ENCODE measurements at regions not wholly inside any gene's neighbourhood (a gene's known extent, or its start where the extent isn't known, plus 50 kb on each side); places are given as distances from the start of the nearest gene placed in this dataset.

GRCh38 chr18:46322941-46323340 lies 218.8 kb downstream of the HAUS1 start:
- peaks cover 35% of the 10 kb centered on the region for H3K4me1 Mint-ChIP-seq
- no peak overlapping the region for H3K4me3 Mint-ChIP-seq
- no peaks in the 10 kb centered on the region for H3K9me3 Mint-ChIP-seq
- no peaks in the 10 kb centered on the region; the same call in 1 of the 2 replicates for H3K27me3 Mint-ChIP-seq (ENCODE audit: low read depth)
- no peak for DNase-seq (ENCODE audit: low spot score)
- H3K36me3 Mint-ChIP-seq: no peaks in the 10 kb centered on the region
- ChIA-PET CTCF (interaction anchor here (0.7 to 2.1 kb wide), 6 partner anchors 11 to 335 kb away, joined by 3 to 12 read pairs (median 6); partner anchors contain the start of gene LOXHD1), POLR2A (no interaction called here)
- no peak overlapping the region for H3K27ac Mint-ChIP-seq
- TF ChIP-seq NR3C1 (CRISPR knock-in tag; conservative IDR thresholded peaks at IDR 0.05; ENCODE audit: low read depth) (no peak), HMGA2 (CRISPR knock-in tag; IDR thresholded peaks at IDR 0.05) (no peak), RELA (CRISPR knock-in tag; IDR thresholded peaks at IDR 0.05; ENCODE audit: borderline replicate concordance) (no peak), TEAD1 (CRISPR knock-in tag; IDR thresholded peaks at IDR 0.05) (no peak), ZNF219 (CRISPR knock-in tag; IDR thresholded peaks at IDR 0.05; ENCODE audit: borderline replicate concordance) (no peak), ARID4B (CRISPR knock-in tag; IDR thresholded peaks at IDR 0.05; ENCODE audit: borderline replicate concordance) (no peak), ZNF281 (CRISPR knock-in tag; IDR thresholded peaks at IDR 0.05) (no peak), ZNF121 (CRISPR knock-in tag; IDR thresholded peaks at IDR 0.05) (no peak), ZBTB21 (CRISPR knock-in tag; IDR thresholded peaks at IDR 0.05; ENCODE audit: borderline replicate concordance) (no peak), NFATC4 (CRISPR knock-in tag; IDR thresholded peaks at IDR 0.05) (no peak), CTCF (IDR thresholded peaks at IDR 0.05) (no peak), USF2 (CRISPR knock-in tag; IDR thresholded peaks at IDR 0.05) (no peak), CREM (CRISPR knock-in tag; IDR thresholded peaks at IDR 0.05) (no peak), IRF1 (CRISPR knock-in tag; IDR thresholded peaks at IDR 0.05) (no peak)
- ATAC-seq: no peak
